ENCODE measurements at regions not wholly inside any gene's neighbourhood (a gene's known extent, or its start where the extent isn't known, plus 50 kb on each side); places are given as distances from the start of the nearest gene placed in this dataset.
A peak's percentile ranks its signal among the peaks of the same experiment; 100 is the strongest.
"Not testable (repeated sequence)": the region's sequence is repeated elsewhere in the genome, so short reads cannot be mapped to it uniquely, and the experiment has no call there.

GRCh38 chr10:90204131-90204955 lies 503.0 kb downstream of the KIF20B start:
- intact Hi-C loops (cut with micrococcal nuclease), result no loop called here
- DNase-seq, result no peak
- no peak for ATAC-seq

DNA sequence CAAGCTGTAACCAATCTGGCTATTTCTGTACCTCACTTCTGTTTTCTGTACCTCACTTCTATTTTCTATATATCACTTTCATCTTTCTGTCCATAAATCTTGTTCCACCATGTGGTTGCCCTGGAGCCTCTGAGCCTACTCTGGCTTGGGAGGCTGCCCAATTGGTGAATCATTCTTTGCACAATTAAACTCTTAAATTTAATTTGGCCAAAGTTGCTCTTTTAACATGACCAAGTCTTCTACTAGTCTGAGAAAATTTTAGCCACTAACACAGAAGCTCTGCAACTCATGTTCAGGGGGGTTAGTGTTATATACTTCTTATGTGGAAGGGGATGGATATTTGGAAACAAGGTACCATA lies 503.5 kb downstream of the KIF20B start:
- DNase-seq (no peak), ATAC-seq (no peak)
- intact Hi-C loops (cut with micrococcal nuclease), result no loop called here

DNA sequence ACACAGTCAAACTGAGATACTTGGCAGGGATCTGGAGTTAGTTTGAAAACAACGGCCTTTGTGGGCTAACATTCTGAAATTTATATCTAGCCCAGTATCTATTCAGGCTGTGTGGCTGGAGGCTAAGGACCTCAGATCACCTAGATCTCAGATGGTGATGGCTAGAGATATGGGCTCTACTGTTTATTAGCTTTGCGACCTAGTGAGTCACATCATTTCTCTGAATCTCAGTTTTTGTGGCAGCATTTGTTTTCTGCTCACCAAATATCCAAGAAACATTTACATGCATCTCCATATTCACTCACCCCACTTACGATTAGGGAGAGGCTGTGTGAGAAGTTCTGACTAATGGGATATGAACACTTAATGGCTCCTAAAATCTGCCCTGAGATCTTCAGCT lies 503.9 kb downstream of the KIF20B start:
- ATAC-seq (no peak), DNase-seq (no peak)
- intact Hi-C loops (cut with micrococcal nuclease), result no loop called here

DNA sequence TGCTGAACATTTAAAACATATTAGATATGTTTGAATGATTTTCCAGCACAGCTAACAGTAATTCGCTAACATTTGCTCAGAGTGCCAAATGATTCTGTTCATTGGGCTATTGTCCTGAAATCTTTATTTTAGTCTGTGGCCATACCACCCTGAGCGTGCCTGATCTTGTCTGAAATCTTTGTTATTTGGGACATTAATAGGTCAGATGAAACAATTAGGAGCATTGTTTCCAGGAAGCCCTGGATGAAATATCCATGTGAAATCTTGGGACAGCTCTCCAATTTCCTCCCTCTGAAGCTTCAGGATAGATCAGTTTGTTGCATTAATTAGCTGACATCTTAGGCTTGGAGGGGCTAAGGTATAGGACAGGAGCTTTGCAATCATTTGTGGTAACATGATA lies 512.0 kb downstream of the KIF20B start:
- intact Hi-C loops (cut with micrococcal nuclease), result no loop called here
- ATAC-seq, result no peak
- no peak for DNase-seq

DNA sequence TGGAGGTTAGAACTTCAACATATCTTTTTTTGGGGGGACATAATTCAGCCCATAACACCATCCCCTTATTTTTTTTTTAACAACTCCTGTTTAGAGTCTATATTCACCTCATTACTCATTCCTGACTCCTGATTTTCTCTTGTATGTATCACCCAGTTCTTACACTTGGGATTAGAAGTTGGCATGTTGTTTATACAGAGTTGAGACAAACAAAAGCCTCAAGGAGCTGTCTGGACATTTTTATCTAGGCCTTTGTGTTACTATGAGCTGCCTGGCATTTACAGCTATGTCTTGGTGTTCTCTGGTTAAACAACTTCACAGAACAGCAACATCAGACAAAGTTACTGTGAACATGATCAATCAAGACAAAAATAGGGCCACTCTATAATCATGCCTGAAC lies 517.5 kb downstream of the KIF20B start:
- intact Hi-C loops (cut with micrococcal nuclease), result no loop called here
- DNase-seq, result no peak
- no peak for ATAC-seq

GRCh38 chr10:90222372-90222771 lies 521.0 kb downstream of the KIF20B start:
- intact Hi-C loops (cut with micrococcal nuclease), result no loop called here
- no peak for ATAC-seq
- DNase-seq, result no peak

GRCh38 chr10:90222939-90223338 lies 521.5 kb downstream of the KIF20B start:
- no peak for DNase-seq
- ATAC-seq, result no peak
- intact Hi-C loops (cut with micrococcal nuclease), result no loop called here

GRCh38 chr10:90224791-90225566 lies 523.6 kb downstream of the KIF20B start:
- ATAC-seq (peak; percentile 93), DNase-seq (no peak)
- intact Hi-C loops (cut with micrococcal nuclease), result no loop called here

- intact Hi-C loops (cut with micrococcal nuclease), result no loop called here
- DNase-seq (no peak), ATAC-seq (no peak)
These were observed 525.1 kb downstream of the KIF20B start for GRCh38 chr10:90226517-90226916.

DNA sequence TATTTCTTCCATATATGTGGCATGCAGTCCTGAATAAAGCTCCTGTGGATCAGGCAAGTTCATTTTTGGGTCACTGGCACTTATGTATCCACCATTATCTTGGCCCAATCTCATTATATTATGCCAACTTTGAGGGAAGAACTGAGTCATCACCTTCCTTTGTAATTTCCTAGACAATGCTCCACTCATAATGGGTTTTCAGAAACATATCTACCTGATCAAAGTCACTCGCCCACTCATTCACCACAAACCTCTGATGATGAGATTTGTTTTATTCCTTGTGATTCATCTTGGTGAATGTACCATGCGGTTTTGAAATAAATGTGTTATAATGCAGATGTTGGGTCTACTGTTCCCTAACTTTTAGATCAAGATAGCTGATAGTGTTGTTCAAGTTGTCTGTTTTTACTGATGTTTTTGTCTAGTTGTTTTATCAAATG lies 525.8 kb downstream of the KIF20B start:
- intact Hi-C loops (cut with micrococcal nuclease), result no loop called here
- ATAC-seq, result no peak
- no peak for DNase-seq

DNA sequence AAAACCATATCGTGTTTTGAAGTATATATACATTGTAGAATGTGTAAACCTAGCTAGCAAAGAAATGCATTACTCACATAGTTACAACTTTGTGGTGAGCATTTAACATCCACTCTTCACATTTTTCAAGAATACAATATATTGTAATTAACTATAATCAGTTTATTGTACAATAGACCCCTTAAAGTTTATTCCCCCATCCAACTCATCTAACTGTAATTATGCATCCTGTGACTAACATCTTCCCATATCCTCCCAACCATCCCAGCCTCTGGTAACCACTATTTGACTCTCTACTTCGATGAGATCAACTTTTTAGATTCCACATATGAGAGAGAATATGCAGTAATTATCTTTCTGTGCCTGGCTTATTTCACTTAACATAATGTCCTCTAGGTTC lies 526.4 kb downstream of the KIF20B start:
- DNase-seq (no peak), ATAC-seq (no peak)
- intact Hi-C loops (cut with micrococcal nuclease), result no loop called here

DNA sequence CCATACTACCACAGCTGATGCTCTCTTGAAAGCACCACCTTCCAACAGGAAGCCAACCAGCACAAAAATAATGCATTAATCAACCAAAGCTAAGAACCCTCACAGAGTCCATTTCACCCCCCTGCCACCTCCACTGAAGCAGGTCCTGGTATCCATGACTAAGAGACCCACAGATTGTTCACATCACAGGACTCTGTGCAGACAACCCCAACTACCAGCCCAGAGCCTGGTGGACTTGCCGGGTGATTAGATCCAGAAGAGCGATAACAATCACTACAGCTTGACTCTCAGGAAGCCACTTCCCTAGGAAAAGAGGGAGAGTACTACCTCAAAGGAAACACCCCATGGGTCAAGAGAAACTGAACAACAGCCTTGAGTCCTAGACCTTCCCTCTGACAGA lies 528.1 kb downstream of the KIF20B start:
- ATAC-seq, result no peak
- intact Hi-C loops (cut with micrococcal nuclease), result no loop called here
- no peak for DNase-seq

GRCh38 chr10:90233805-90234204 lies 532.4 kb downstream of the KIF20B start:
- intact Hi-C loops (cut with micrococcal nuclease); ATAC-seq; DNase-seq: not testable (repeated sequence)

GRCh38 chr10:90245623-90246022 lies 544.2 kb downstream of the KIF20B start:
- DNase-seq (no peak), ATAC-seq (no peak)
- intact Hi-C loops (cut with micrococcal nuclease), result no loop called here

GRCh38 chr10:90250784-90251183 lies 549.4 kb downstream of the KIF20B start:
- ATAC-seq; intact Hi-C loops (cut with micrococcal nuclease); DNase-seq: not testable (repeated sequence)

- DNase-seq, result no peak
- intact Hi-C loops (cut with micrococcal nuclease), result no loop called here
- ATAC-seq, result no peak
These were observed 568.3 kb downstream of the KIF20B start for GRCh38 chr10:90269699-90270098.

DNA sequence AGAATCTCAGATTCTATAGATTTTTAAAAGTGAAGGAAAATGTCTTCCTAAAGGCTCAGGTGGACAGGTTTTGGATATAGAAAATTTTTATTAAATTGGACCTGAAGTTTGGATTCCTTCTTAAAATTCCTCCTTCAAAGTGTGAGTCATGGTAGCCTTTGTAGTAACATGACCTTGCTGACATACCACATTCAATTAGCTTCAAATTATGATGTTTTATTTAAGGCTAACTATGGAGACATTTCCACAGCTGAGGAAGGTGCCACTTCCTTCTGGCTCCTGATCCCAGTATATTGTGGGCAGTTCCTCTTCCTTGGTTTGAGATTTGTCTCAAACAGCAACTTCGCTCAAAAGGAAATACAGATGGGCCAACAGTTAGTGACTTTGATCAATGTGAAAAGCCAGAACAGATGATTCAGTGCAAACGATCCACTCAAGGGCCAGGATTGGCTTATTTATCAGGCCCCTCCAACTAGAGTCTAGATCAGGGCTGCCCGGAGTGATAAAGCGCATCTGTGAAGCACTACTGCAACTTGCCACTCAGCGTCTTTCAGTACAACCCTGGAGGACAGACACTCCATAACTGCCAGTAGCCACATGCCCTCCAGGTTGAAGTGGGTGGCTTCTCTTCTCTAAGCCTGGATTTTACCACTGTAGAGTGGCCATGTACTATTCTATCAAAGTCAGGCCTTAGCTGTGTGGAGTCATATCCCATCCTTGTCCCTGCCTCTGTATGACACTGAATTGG lies 573.5 kb downstream of the KIF20B start:
- no peak for ATAC-seq
- intact Hi-C loops (cut with micrococcal nuclease), result no loop called here
- no peak for DNase-seq

DNA sequence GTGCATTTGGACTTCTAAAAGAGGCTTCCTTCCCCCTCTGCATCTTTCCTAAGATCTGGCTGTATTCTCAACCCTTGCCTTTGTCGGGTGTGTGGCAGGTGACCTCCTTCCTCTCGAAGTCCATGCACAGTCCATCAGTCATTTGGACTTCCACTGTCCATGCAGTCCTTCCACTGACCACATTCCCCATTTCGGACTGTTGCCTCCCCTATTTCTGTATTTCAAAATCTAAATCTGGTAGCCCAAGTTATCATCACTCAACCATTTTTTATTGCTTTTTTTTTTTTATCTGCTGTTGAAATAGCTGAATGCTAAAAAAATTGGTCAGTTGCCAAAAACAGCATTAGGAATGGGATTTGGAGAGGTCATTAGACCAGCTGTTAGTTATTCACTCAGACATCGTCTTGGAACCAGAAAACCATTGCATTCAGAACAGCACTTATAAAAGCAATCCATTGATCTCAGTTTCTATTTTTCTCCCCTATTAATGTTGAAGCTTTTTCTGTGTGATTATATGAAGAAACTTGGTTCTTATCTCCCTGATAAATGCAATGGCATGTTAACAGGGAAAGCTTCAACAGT lies 575.6 kb downstream of the KIF20B start:
- DNase-seq, result no peak
- peak; percentile 72 for ATAC-seq
- intact Hi-C loops (cut with micrococcal nuclease), result no loop called here

- DNase-seq (no peak), ATAC-seq (no peak)
These were observed 571.4 kb downstream of the HTR7 start for GRCh38 chr10:90286406-90286805.

DNA sequence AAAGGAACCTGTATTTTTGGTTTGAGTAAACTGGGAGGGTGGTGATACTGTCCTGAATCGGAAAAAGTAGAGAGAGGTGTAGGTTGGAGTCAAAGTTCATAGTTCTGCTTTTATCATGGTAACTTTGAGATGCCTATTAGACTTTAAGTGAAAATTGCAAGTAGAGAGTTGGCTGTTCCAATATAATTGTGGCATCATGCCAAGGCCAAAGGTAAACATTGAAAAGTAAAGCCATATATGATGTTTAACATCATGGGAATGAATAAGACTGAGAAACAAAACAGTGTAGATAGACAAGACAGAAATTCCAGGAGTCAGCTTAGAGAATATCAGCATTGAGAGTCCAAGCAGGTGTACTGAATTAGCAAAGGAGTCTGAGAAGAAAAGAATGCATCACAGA lies 570.9 kb downstream of the HTR7 start:
- ATAC-seq, result no peak
- no peak for DNase-seq
- intact Hi-C loops (cut with micrococcal nuclease), result no loop called here

More at GRCh38 chr10:90286406-90286805, 571.4 kb downstream of the HTR7 start:
- intact Hi-C loops (cut with micrococcal nuclease), result no loop called here

Data from left ventricle myocardium superior (tissue), 1 donor.